SK-N-MC (cell line): ENCODE measurements at regions not wholly inside any gene's neighbourhood (a gene's known extent, or its start where the extent isn't known, plus 50 kb on each side); places are given as distances from the start of the nearest gene placed in this dataset.

ENCODE experiments used
- DNase-seq: peaks from one replicate; pipeline ENCODE4 v3.0.0-alpha.2; 2011; ENCODE audit warnings: low read depth, low spot score
- H3K27ac ChIP-seq: fragments of 200-600 bp; sonication (generic); 2 replicates; pipeline ENCODE4 v1.5.1; 2016; ENCODE audit warnings: mixed run types
- H3K36me3 ChIP-seq: fragments of 200-600 bp; sonication (generic); 2 replicates; pipeline ENCODE4 v1.6.1; 2017; ENCODE audit warnings: antibody characterized with exemption, low read length, mixed read lengths; ENCODE audit not compliant: insufficient read depth
- H3K4me3 ChIP-seq: fragments of 200-600 bp; sonication (generic); 2 replicates; pipeline ENCODE4 v1.5.1; 2016
- H3K9ac ChIP-seq: fragments of 200-600 bp; sonication (generic); 2 replicates; pipeline ENCODE4 v1.8.0; 2017; ENCODE audit warnings: mixed run types, mixed read lengths; ENCODE audit not compliant: insufficient read length
- H3K9me3 ChIP-seq: fragments of 200-600 bp; sonication (generic); 2 replicates; pipeline ENCODE4 v1.6.1; 2017; ENCODE audit warnings: low read depth, mild to moderate bottlenecking, antibody characterized with exemption, low read length, moderate library complexity, mixed read lengths
- EZH2 ChIP-seq: fragments of 200-600 bp; sonication (generic); IDR thresholded peaks from one replicate; pipeline ENCODE4 v1.6.1; 2017; ENCODE audit warnings: antibody characterized with exemption
- FOXP2 ChIP-seq: optimal IDR thresholded peaks from 2 replicates; pipeline ENCODE3; 2011; ENCODE audit warnings: mild to moderate bottlenecking, moderate library complexity; ENCODE audit not compliant: insufficient read depth; ENCODE audit errors: extremely low read length, control extremely low read depth
- POLR2AphosphoS5 ChIP-seq: IDR thresholded peaks from 2 replicates; pipeline ENCODE4 v1.6.1; 2012; ENCODE audit warnings: mild to moderate bottlenecking, low read depth, low read length, borderline replicate concordance

- Histone ChIP-seq H3K36me3 (no peaks in the 10 kb centered on the region), H3K9ac (no peak overlapping the region), H3K4me3 (no peak overlapping the region), H3K9me3 (peaks cover 5% of the 10 kb centered on the region; the same call in 1 of the 2 replicates), H3K27ac (peak overlapping the region; percentile 34; the same call in 1 of the 2 replicates)
- DNase-seq, result no peak
- TF ChIP-seq POLR2AphosphoS5, result no peak
- no peak for TF ChIP-seq EZH2
- TF ChIP-seq FOXP2, result no peak
Observed at GRCh38 chr2:223251656-223252229, 199.8 kb downstream of the KCNE4 start.

- no peak overlapping the region for H3K9ac ChIP-seq
- TF ChIP-seq POLR2AphosphoS5 (no peak), FOXP2 (no peak), EZH2 (no peak)
- no peak for DNase-seq
- peaks cover 4% of the 10 kb centered on the region; the same call in 1 of the 2 replicates for H3K9me3 ChIP-seq
- no peaks in the 10 kb centered on the region for H3K36me3 ChIP-seq
- H3K4me3 ChIP-seq, result no peak overlapping the region
- H3K27ac ChIP-seq, result no peak overlapping the region
Observed at GRCh38 chr2:223260681-223261080, 208.7 kb downstream of the KCNE4 start.

- no peak for TF ChIP-seq FOXP2
- TF ChIP-seq POLR2AphosphoS5, result no peak
- no peak for TF ChIP-seq EZH2
- H3K36me3 ChIP-seq, result no peaks in the 10 kb centered on the region
- DNase-seq, result no peak
- H3K27ac ChIP-seq, result no peak overlapping the region
- H3K9ac ChIP-seq, result no peak overlapping the region
- H3K4me3 ChIP-seq, result no peak overlapping the region
- no peaks in the 10 kb centered on the region for H3K9me3 ChIP-seq
Observed at GRCh38 chr2:223262946-223263345, 211.0 kb downstream of the KCNE4 start.

GRCh38 chr2:223264541-223265193 lies 212.7 kb downstream of the KCNE4 start:
- DNase-seq, result no peak
- no peaks in the 10 kb centered on the region for H3K9me3 ChIP-seq
- H3K4me3 ChIP-seq, result no peak overlapping the region
- no peak overlapping the region for H3K9ac ChIP-seq
- no peaks in the 10 kb centered on the region for H3K36me3 ChIP-seq
- TF ChIP-seq POLR2AphosphoS5 (no peak), EZH2 (no peak), FOXP2 (no peak)
- H3K27ac ChIP-seq, result no peak overlapping the region

GRCh38 chr2:223267160-223267951 lies 215.4 kb downstream of the KCNE4 start:
- no peaks in the 10 kb centered on the region for H3K9me3 ChIP-seq
- no peaks in the 10 kb centered on the region for H3K36me3 ChIP-seq
- H3K4me3 ChIP-seq, result no peak overlapping the region
- no peak for DNase-seq
- no peak for TF ChIP-seq EZH2
- H3K27ac ChIP-seq, result no peak overlapping the region
- H3K9ac ChIP-seq, result no peak overlapping the region

- Histone ChIP-seq H3K9ac (no peak overlapping the region), H3K4me3 (no peak overlapping the region), H3K36me3 (no peaks in the 10 kb centered on the region), H3K9me3 (no peaks in the 10 kb centered on the region), H3K27ac (no peak overlapping the region)
- TF ChIP-seq EZH2, result no peak
- no peak for TF ChIP-seq FOXP2
- TF ChIP-seq POLR2AphosphoS5, result no peak
- no peak for DNase-seq
Observed at GRCh38 chr2:223269386-223269785, 217.4 kb downstream of the KCNE4 start.

- DNase-seq, result no peak
- TF ChIP-seq POLR2AphosphoS5 (no peak), EZH2 (no peak), FOXP2 (no peak)
- Histone ChIP-seq H3K27ac (no peak overlapping the region), H3K36me3 (no peaks in the 10 kb centered on the region), H3K9me3 (no peaks in the 10 kb centered on the region), H3K4me3 (no peak overlapping the region), H3K9ac (no peak overlapping the region)
Observed at GRCh38 chr2:223270548-223270947, 218.6 kb downstream of the KCNE4 start.

GRCh38 chr2:223273995-223274394 lies 222.0 kb downstream of the KCNE4 start:
- Histone ChIP-seq H3K27ac (no peak overlapping the region), H3K36me3 (no peaks in the 10 kb centered on the region), H3K9ac (no peak overlapping the region), H3K4me3 (no peak overlapping the region), H3K9me3 (no peaks in the 10 kb centered on the region)
- no peak for DNase-seq
- TF ChIP-seq EZH2 (no peak), FOXP2 (no peak), POLR2AphosphoS5 (no peak)
